HG03565 (cell line): ENCODE measurements at regions not wholly inside any gene's neighbourhood (a gene's known extent, or its start where the extent isn't known, plus 50 kb on each side); places are given as distances from the start of the nearest gene placed in this dataset.

ENCODE experiments used
- ATAC-seq: cut with Tn5 transposase; IDR thresholded peaks from one replicate; pipeline ENCODE4 v1.9.1; 2021; ENCODE audit warnings: mild to moderate bottlenecking, moderate library complexity; ENCODE audit not compliant: unreplicated experiment

GRCh38 chr4:54359919-54360650 is 131.0 kb downstream of the PDGFRA start:
- no peak for ATAC-seq

- ATAC-seq, result no peak
These were observed 133.9 kb downstream of the PDGFRA start for GRCh38 chr4:54363037-54363436.

- ATAC-seq, result no peak
These were observed 136.6 kb downstream of the PDGFRA start for GRCh38 chr4:54365691-54366090.

- ATAC-seq, result no peak
These were observed 138.0 kb downstream of the PDGFRA start for GRCh38 chr4:54367059-54367458.

GRCh38 chr4:54368281-54369265 is 139.5 kb downstream of the PDGFRA start:
- no peak for ATAC-seq

GRCh38 chr4:54371173-54371572 is 142.1 kb downstream of the PDGFRA start:
- no peak for ATAC-seq

GRCh38 chr4:54372951-54373350 is 143.9 kb downstream of the PDGFRA start:
- ATAC-seq, result no peak

- ATAC-seq, result no peak
These were observed 144.7 kb downstream of the PDGFRA start for GRCh38 chr4:54373718-54374210.

GRCh38 chr4:54378461-54378860 is 149.4 kb downstream of the PDGFRA start:
- ATAC-seq, result no peak

GRCh38 chr4:54384152-54384551 is 155.1 kb downstream of the PDGFRA start:
- ATAC-seq, result no peak

GRCh38 chr4:54384563-54384962 is 155.5 kb downstream of the PDGFRA start:
- ATAC-seq, result no peak

GRCh38 chr4:54386042-54386669 is 157.1 kb downstream of the PDGFRA start:
- ATAC-seq, result no peak

GRCh38 chr4:54386693-54387092 is 157.6 kb downstream of the PDGFRA start:
- ATAC-seq, result no peak

GRCh38 chr4:54390670-54391069 is 161.6 kb downstream of the PDGFRA start:
- ATAC-seq, result no peak

- ATAC-seq, result no peak
These were observed 162.0 kb downstream of the PDGFRA start for GRCh38 chr4:54391104-54391503.

GRCh38 chr4:54392479-54392878 is 163.4 kb downstream of the PDGFRA start:
- ATAC-seq, result no peak

GRCh38 chr4:54393243-54393642 is 164.2 kb downstream of the PDGFRA start:
- ATAC-seq, result no peak

- ATAC-seq, result no peak
These were observed 166.0 kb downstream of the PDGFRA start for GRCh38 chr4:54395013-54395527.

GRCh38 chr4:54400188-54400587 is 171.1 kb downstream of the PDGFRA start:
- ATAC-seq, result no peak

- no peak for ATAC-seq
These were observed 171.7 kb downstream of the PDGFRA start for GRCh38 chr4:54400802-54401201.

GRCh38 chr4:54402880-54403480 is 173.9 kb downstream of the PDGFRA start:
- ATAC-seq, result no peak
